Lung microvascular endothelial cell (primary cell): ENCODE measurements at regions not wholly inside any gene's neighbourhood (a gene's known extent, or its start where the extent isn't known, plus 50 kb on each side); places are given as distances from the start of the nearest gene placed in this dataset.
"Not testable (repeated sequence)": the region's sequence is repeated elsewhere in the genome, so short reads cannot be mapped to it uniquely, and the experiment has no call there.

ENCODE experiments used
- DNase-seq, 2 donors: peaks; one replicate each; pipeline versions ENCODE4 v3.0.0 to v3.0.0-alpha.2; 2010; ENCODE audit warnings: low read depth in 2 of 2

DNA sequence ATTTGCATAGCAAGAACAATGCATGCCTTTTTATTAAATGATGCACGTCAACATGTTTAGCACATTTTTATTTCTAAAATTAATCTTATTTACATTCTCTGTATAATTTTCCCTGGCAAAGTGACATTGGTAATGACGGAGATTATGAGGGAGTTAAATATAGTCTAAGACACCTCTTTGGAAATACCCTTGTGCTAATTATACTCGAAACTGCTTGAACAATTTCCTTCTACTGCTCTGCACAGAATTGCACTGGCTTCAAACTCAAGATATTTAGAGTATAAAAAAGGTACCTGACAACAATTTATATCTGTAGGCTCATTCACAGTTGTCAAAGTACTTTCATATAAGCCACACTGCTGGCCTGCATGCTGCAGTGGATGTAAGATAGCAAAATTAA lies 602.7 kb downstream of the NXPH1 start:
- no peak for DNase-seq

DNA sequence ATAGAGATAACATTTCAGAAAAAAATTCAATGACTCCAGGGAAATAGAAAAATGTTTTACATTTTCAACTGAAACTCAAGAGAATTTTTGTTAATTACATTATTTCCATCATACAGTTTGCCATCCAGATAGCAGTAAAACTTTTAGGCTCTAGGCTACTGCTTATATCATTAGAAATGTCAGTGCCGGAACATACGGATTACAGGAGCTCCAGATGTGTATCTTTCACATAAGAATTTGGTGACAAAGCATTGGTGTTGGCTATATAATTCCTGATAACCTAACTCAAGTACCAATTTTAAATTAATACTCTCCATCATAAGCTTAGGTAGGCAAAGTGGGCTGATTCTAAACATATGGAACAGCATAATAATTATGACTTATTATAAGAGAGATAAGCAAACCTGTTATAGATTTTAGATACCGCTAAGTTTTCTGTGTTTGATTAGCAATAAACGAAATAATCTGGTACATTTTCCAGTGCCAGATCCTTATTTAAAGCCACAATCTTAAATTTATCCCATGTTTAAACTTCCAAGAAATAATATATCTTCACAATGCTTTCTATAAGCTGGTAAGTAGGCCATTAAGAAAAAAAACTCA lies 637.9 kb downstream of the NXPH1 start:
- no peak for DNase-seq

DNA sequence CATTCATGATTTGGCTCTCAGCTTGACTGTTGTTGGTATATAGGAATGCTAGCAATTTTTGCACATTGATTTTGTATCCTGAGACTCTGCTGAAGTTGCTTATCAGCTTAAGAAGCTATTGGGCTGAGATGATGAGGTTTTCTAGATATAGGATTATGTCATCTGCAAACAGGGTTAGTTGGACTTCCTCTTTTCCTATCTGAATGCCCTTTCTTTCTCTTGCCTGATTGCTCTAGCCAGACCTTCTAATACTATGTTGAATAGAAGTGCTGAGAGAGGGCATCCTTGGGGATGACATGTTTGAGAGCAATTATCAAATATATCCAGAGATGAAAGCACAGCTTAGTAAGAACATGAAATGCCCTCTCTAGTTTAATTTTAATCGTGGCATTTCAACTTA lies 642.4 kb downstream of the NXPH1 start:
- not testable (repeated sequence) for DNase-seq

DNA sequence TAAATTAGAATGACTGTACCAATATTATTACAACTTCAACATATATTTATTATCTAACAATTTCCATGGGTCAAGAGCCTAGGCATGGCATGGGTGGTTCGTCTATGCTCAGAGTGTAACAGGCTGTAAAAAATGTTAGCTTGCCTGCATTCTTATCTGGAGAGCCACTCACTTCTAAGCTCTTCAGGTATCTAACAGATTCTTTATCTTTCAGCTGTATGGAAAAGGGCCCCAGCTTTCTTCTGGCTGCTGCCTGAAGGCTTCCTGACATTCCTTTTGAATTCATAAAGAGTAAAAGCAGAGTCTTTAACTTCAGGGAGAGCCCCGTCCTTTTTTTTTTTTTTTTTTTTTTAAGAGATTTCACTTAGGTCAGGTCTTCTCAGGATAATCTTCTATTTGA lies 648.8 kb downstream of the NXPH1 start:
- no peak for DNase-seq

DNA sequence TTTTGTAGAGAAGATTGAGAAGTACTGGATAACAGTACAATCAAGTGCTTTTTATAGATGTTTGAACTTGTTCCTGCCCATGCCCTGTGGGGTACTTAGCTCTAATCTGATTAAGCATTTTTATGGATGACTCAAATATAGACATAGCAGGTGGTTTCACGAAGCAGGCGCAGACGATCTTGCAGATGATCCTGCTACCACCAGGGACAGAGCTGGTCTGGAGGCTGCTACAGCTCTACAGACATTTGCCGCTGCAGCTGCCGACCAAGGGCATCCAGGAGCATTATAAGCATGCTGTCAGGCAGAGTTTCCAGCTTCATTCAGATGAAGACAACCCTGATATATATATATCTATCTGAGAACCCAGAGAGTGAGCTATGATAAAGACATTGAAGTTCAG lies 650.4 kb downstream of the NXPH1 start:
- no peak for DNase-seq

DNA sequence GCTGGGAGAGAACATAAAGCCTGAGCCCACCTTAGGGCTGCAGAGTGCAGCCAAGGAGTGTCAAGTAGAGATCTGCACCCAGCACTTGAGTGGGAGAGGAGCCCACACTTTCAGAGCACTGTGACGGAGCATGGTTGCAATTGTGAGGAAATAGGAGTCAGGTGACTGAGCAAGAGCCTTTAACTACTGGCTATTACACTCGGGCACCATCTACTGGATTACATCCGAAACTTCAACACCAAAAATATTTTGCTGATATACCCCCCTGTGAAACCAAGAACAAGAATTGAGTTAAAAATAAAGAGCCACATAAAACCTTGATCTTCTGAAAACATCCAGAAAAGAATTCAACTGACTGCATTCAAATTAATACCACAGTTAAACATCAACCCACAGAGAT lies 657.9 kb downstream of the NXPH1 start:
- DNase-seq, result no peak

DNA sequence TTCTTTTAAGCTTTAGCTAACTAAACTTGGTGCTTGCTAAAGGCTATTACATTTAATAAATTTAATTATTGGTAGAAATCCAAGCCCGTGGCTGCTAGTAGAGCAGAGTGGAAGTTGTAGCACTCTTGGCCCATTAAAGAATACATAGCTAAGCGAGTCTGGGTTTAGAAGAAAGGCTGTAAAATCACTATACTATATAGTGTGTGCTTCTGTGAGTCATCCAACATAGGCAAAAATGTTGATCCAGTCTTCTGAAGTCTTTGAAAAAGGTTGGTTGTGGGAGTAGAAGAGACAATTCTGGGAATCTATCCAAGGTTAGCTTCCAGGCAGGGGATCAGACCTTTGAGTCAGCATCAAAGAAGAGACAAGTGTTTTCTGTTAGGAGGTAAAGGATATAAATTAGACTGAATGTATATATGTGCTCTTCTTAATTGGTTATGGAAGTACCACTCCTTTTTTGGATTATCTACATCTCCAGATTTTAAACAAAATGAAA lies 664.2 kb downstream of the NXPH1 start:
- DNase-seq, result no peak

DNA sequence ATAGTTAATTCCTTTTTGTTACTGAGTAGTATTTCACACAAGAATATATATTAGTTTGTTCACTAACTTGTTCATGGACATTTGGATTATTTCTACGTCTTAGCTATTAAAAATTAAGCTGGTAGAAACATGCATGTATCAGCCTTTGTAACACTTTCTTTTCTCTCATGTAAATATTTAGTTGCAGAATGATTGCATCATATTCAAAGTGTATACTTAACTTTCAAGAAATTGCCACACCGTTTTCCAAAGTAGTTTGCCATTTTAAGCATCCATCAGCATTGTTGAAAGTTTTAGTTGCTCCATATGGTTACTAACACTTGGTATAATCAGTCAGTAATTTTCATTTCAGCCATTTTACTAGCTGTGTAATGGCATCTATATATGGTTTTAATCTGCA lies 666.9 kb downstream of the NXPH1 start:
- DNase-seq, result no peak

DNA sequence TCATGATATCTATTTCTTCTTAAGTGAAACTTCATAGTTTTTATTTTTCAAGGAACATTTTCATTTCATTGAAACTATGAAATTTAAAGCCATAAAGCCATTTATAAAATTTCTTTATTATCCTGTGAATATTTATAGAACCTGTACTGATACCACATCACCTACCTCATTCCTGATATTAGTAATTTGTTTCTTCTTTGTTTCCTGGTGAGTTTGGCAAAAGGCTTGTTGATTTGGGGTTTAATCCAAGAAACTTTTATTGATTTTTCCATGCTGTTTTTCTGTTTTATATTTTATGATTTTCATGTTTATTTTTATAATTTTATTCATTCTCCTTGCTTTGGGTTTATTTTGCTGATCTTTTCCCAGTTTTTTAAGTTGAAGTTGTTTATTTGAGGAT lies 669.4 kb downstream of the NXPH1 start:
- no peak for DNase-seq

DNA sequence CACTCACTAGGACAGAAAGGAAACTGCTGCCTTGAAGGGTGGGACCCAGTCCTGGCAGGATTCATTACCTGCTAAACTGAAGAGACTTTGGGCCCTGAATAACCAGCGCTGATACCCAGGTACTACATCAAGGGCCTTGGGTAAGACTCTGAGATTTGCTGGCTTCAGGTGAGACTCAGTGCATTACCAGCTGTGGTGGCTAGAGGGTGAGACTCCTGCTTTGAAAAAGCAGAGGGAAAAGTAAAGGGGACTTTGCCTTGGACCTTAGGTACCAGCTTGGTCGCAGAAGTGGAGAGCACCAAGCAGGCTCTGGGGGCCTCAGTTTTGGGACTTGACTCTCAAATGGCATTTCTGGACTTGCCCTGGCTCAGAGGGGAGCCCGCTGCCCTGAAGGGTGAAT lies 673.3 kb downstream of the NXPH1 start:
- DNase-seq, result no peak

DNA sequence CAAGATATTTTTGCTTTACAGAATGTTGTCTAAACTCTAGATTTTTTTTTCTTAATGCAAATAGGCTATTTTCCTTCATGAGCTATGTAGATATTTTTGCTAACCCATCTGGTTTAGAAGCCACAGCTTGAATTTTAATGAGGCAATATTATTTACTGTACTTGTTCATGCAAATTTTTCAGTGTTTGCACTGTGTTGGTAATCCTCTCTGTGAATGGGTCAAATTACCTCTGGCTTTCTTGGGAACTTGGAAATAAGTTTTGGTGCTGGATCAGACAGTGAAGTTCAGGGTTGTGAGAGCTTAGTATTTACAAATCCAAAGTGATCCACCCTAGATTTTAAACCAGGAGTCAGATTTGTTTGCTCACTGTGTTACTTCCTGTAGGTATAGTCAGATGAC lies 686.9 kb downstream of the NXPH1 start:
- DNase-seq, result no peak

DNA sequence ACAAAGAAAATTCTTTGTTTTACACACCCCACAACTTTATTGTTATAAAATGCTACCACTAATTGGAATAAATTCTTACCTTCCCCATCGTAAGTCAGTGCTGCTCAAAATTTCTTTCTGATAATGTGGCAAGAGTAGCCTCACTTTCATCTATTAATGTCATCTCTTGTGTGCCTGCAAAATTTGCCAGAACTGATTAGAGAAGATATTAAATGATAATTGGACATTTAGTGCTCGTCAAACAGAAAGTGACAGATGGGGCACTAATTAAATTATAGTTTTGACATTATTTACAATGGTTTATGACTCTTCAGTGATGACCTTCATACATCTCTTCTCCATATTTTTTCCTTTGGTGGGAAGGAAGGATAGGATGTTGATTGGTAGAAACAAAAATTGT lies 690.9 kb downstream of the NXPH1 start:
- DNase-seq, result no peak

DNA sequence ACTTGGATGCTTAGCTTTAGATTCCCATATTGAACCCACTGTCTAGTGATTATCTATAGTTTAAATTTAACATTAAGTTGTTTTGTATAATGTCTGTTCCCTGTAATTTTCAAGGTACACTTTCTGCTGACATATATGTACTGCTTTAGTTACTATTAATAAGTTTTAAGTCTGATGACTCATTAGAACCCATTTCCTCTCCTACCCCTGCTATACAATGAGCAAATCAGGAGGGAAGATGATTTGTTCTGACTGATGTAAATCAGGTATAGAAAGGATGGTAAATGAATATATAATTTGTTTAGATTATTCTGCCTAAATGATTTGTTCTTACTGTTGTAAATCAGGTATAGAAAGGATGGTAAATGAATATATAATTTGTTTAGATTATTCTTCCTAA lies 691.8 kb downstream of the NXPH1 start:
- no peak for DNase-seq

DNA sequence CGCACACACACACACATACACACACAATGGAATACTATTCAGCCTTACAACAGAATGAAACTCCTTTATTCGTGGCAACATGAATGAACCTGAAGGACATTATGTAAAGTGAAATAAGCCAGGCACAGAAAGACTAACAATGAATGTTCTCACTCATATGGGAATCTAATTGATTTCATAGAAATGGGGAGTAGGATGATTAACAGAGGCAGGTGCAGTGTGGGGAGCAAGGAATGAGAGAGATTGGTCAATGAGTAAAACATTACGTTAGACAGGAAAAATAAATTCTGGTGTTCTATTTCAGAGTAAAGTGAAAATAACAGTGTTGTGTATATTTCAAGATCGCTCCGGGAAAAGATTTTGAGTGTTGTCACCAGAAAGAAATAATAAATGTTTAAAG lies 694.5 kb downstream of the NXPH1 start:
- no peak for DNase-seq

DNA sequence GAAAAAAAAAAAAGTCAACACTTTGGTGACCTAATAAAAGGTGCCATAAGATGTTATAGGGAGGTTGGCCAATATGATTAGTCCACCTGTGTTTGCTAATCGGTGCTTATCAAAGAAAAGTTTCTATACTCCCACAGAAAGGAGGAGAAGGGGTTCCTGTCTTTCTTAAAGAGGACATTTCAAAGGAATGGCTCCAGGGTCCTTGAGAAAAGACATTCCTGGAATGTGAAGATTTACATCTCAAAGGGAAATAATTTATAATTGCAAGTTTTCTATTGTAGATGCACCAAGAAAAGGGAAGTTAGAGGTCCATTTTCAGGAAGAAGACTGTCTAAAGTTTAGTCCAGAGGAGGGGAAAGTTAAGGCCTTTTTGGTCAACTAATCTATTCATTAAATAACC lies 715.3 kb downstream of the NXPH1 start:
- DNase-seq, result no peak

DNA sequence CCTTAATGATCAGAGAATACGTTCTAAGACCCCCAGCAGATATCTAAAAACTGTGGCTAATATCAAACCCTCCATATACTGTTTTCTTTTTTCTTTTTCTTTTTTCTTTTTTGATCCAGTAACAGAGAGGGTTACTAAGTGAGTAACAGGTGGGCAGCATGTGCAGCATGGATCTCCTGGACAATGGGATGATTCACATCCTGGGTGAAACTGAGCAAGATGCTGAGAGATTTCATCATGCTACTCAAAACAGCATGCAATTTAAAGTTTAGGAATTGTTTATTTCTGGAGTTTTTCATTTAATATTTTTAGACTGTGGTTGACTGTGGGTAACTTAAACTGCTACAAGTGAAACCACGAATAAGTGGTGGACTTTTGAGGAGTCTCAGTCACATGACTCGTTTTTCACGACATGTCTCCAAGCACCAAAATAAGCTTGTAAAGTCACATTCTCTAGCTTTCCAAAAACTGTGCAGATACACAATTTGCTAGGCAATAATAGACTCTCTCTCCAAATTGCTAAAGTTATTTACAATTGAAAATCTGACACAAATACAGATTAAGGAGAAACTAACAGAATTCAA lies 716.2 kb downstream of the NXPH1 start:
- no peak for DNase-seq

DNA sequence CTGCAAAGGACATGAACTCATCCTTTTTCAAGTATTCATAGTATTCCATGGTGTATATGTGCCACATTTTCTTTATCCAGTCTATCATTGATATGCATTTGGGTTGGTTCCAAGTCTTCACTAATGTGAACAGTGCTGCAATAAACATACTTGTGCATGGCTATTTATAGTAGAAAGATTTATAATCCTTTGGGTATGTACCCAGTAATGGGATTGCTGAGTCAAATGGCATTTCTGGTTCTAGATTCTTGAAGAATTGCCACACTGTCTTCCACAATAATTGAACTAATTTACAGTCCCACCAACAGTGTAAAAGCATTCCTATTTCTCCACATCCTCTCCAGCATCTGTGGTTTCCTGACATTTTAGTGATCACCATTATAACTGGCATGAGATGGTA lies 730.3 kb downstream of the NXPH1 start:
- DNase-seq, result not testable (repeated sequence)

DNA sequence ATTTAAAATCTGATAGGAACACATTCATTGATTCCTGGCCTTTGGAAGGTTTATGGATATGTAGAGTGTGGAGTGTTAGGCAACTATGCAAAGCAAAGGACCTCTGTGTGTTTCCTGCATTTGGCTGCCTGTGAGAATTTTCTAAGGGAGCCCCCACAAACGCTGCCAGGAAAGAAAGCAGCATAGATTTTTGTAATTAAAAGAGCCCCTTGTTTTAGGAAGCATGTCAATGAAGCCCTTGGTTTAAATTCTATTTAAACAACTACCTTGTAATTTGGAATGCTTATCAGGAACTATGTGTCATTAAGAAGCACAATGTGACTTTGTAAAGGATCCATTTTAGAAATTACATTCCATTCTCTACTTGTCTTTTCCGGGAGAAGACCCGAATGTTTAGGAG lies 742.5 kb downstream of the NXPH1 start:
- no peak for DNase-seq

DNA sequence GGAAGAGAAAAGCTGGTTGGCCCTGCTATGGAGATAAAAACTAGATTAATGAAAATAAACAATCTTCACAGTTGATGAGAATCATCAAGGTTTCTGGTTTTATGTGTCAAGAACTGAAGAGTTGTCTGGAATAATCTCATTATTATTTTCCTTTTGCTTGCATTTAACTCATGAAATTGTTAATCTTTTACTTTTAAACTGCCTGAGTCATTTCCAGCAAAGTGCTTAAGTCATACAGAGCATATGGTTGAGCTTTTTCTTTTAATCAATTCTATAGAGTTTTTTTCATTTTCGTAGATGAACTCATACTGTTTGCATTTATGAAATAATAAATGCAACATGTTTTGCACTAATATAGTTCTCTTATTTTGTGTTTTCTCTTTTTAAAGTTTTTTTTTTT lies 747.9 kb downstream of the NXPH1 start:
- DNase-seq, result no peak

DNA sequence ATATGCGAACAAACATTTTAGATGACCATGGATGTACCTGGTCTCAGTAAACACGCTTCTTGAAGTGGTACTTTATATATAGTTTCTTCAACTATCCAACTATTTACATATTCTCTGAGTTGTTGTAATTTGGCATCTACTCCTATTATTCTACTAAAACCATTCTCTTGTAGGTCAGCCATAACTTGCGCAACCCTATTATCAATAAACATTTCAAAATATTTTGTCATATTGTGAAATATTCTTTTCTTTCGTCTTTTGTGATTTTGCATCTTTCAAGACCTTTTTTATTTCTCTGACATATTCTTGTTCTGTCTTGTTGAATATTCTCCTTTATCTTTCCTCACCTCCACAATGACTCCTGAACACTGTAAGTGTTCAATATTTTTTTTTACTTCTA lies 753.3 kb downstream of the NXPH1 start:
- no peak for DNase-seq

DNA sequence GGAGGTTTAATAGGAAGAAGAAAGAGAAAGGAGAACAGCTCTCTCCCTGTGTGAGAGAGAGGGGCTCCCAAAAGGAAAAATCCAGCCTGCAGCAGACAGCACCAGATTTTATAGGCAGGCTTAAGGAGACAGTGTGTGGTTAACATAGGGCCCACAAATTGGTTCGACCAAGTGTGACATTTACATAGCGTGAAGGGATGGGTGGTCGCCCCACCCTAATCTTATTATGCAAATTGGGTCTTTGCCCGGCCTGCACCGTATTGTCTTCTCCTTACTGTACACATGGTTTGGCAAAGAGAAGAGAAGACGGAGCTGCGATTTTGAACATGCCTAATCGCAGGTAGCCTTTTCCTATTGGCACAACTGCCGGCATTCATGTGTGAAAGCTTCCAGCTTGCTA lies 756.3 kb downstream of the NXPH1 start:
- DNase-seq, result no peak

DNA sequence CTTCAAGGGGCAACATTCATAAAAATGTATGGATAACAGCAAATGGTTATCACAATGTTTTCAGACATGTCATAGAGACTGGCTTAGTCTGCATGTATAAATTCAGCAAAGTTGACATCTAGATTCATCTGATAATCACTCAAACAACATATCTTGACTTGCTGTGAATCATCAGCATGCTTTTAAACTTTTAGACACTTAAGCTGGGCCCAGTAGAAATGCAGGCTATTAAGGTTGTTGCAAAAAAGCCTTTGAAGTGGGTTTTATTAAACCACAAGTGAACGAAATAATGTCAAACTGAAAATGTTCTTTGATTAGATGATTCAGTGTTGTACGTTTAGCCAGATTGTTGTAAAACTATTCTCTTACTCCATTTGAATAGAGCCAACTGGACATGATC lies 759.6 kb downstream of the NXPH1 start:
- DNase-seq, result no peak

DNA sequence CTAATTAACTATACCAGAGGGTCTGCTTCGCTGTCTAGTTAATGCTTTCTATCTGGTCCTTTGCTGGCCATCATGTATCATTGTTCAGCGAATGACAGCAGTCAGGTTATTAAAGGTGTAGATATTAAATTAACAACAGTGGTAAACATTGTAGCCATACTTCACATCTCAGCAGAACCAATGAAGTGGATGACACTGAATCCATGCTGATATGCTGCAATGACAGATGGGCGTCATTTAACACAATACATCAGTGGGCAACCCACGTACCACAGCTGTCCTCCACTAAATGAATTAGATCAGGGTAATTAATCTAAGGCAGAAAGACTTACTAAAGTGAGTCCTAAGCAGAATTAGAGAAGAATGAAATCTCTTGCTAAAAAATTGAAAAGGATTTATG lies 767.2 kb downstream of the NXPH1 start:
- DNase-seq, result no peak

DNA sequence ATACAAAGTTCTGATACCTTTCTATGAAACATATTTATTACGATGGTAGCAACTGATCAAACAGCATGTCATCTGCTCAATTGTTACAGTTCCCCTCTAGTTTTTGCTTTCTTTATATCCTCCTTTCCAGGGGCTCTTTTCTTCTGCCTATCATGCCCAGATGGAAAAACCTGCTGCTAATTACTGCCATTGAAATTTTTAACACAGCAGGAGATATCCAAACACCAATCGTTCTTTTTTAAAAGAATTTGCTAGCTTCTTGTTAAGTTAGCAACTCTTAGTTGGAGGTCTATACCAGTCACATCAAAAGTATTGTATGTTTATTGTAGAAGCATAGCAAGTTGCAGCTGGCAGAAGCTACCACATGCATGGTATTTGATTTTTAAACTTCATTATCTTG lies 768.5 kb downstream of the NXPH1 start:
- DNase-seq, result no peak
